OCI-LY1 (cell line): ENCODE measurements at regions not wholly inside any gene's neighbourhood (a gene's known extent, or its start where the extent isn't known, plus 50 kb on each side); places are given as distances from the start of the nearest gene placed in this dataset.

ENCODE experiments used
- EZH2 ChIP-seq: fragments of 200-600 bp; sonication (generic), shearing (Covaris generic); IDR thresholded peaks from 2 replicates; pipeline ENCODE4 v1.8.0; 2017; ENCODE audit warnings: borderline replicate concordance, mixed run types, mild to moderate bottlenecking, antibody characterized with exemption, low read length, moderate library complexity, mixed read lengths
- TF ChIP-seq, protein P1 (sequence below): fragments of 200-600 bp; sonication (generic), shearing (Covaris generic); IDR thresholded peaks from 2 replicates; pipeline ENCODE4 v1.5.1; 2017; ENCODE audit warnings: mild to moderate bottlenecking, antibody characterized with exemption, low read length, moderate library complexity, mixed read lengths

GRCh38 chr6:119586250-119586882 lies 236.8 kb upstream of the MAN1A1 start:
- TF ChIP-seq, protein P1, sequence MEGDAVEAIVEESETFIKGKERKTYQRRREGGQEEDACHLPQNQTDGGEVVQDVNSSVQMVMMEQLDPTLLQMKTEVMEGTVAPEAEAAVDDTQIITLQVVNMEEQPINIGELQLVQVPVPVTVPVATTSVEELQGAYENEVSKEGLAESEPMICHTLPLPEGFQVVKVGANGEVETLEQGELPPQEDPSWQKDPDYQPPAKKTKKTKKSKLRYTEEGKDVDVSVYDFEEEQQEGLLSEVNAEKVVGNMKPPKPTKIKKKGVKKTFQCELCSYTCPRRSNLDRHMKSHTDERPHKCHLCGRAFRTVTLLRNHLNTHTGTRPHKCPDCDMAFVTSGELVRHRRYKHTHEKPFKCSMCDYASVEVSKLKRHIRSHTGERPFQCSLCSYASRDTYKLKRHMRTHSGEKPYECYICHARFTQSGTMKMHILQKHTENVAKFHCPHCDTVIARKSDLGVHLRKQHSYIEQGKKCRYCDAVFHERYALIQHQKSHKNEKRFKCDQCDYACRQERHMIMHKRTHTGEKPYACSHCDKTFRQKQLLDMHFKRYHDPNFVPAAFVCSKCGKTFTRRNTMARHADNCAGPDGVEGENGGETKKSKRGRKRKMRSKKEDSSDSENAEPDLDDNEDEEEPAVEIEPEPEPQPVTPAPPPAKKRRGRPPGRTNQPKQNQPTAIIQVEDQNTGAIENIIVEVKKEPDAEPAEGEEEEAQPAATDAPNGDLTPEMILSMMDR: no peak
- no peak for TF ChIP-seq EZH2
